Ectodermal cell (in vitro differentiated cells): ENCODE measurements at regions not wholly inside any gene's neighbourhood (a gene's known extent, or its start where the extent isn't known, plus 50 kb on each side); places are given as distances from the start of the nearest gene placed in this dataset.

ENCODE experiments used
- H3K27ac ChIP-seq: 2 replicates; pipeline ENCODE4 v1.7.0; 2013; ENCODE audit warnings: mild to moderate bottlenecking, low read depth, low read length; ENCODE audit not compliant: insufficient read depth, poor library complexity, severe bottlenecking
- H3K27me3 ChIP-seq: 2 replicates; pipeline ENCODE4 v1.7.0; 2013; ENCODE audit warnings: mild to moderate bottlenecking, low read length; ENCODE audit not compliant: insufficient read depth, control insufficient read depth, poor library complexity, severe bottlenecking
- H3K36me3 ChIP-seq: one replicate; pipeline ENCODE4 v1.7.0; 2013; ENCODE audit warnings: low read length; ENCODE audit not compliant: control insufficient read depth, insufficient read depth
- H3K4me1 ChIP-seq: one replicate; pipeline ENCODE4 v1.7.0; 2013; ENCODE audit warnings: low read length; ENCODE audit not compliant: control insufficient read depth, insufficient read depth
- H3K4me3 ChIP-seq: 2 replicates; pipeline ENCODE4 v1.7.0; 2013; ENCODE audit warnings: low read depth, low read length, control low read depth; ENCODE audit not compliant: insufficient read depth
- H3K9me3 ChIP-seq: 2 replicates; pipeline ENCODE4 v1.7.0; 2013; ENCODE audit warnings: mild to moderate bottlenecking, low read length, moderate library complexity; ENCODE audit not compliant: control insufficient read depth
- WGBS, 2 experiments: methylation state at CpG; one replicate each; pipeline ENCODE4 v1.1.7; 2013; ENCODE audit warnings: missing lambda C conversion rate in 2 of 2; 5-methylcytosine and 5-hydroxymethylcytosine counted together

- H3K27me3 ChIP-seq, result no peaks in the 10 kb centered on the region
Measured at GRCh38 chr1:229154811-229155210, 116.1 kb upstream of the RAB4A start.

GRCh38 chr1:229155472-229155871, 115.4 kb upstream of the RAB4A start:
- H3K4me3 ChIP-seq, result no peak overlapping the region
- H3K9me3 ChIP-seq, result no peaks in the 10 kb centered on the region
- no peak overlapping the region for H3K27ac ChIP-seq
- 87 to 93% methylated on average over 9 of the region's 9 CpGs for WGBS, 2 experiments
- no peaks in the 10 kb centered on the region for H3K27me3 ChIP-seq
- H3K4me1 ChIP-seq, result no peaks in the 10 kb centered on the region
- H3K36me3 ChIP-seq, result no peaks in the 10 kb centered on the region

More at GRCh38 chr1:229154811-229155210, 116.1 kb upstream of the RAB4A start:
- WGBS, 2 experiments, result 92 to 94% methylated on average over 3 of the region's 3 CpGs
- Histone ChIP-seq H3K4me1 (no peaks in the 10 kb centered on the region), H3K27ac (no peak overlapping the region), H3K9me3 (no peaks in the 10 kb centered on the region), H3K4me3 (no peak overlapping the region), H3K36me3 (no peaks in the 10 kb centered on the region)

GRCh38 chr1:229156872-229157271, 114.0 kb upstream of the RAB4A start:
- Histone ChIP-seq H3K27ac (no peak overlapping the region), H3K9me3 (no peaks in the 10 kb centered on the region), H3K4me3 (no peak overlapping the region), H3K4me1 (no peaks in the 10 kb centered on the region), H3K27me3 (no peaks in the 10 kb centered on the region), H3K36me3 (no peaks in the 10 kb centered on the region)
- WGBS, 2 experiments, result 88 to 90% methylated on average over 3 of the region's 3 CpGs

GRCh38 chr1:229157480-229157879, 113.4 kb upstream of the RAB4A start:
- H3K4me1 ChIP-seq, result no peaks in the 10 kb centered on the region
- 92 to 97% methylated on average over 3 to 4 of the region's 4 CpGs for WGBS, 2 experiments
- no peak overlapping the region for H3K4me3 ChIP-seq
- H3K27ac ChIP-seq, result no peak overlapping the region
- H3K36me3 ChIP-seq, result no peaks in the 10 kb centered on the region
- H3K27me3 ChIP-seq, result no peaks in the 10 kb centered on the region
- no peaks in the 10 kb centered on the region for H3K9me3 ChIP-seq

GRCh38 chr1:229158341-229158921, 112.5 kb upstream of the RAB4A start:
- H3K27me3 ChIP-seq, result no peaks in the 10 kb centered on the region
- 89 to 90% methylated on average over 11 of the region's 11 CpGs for WGBS, 2 experiments
- H3K27ac ChIP-seq, result no peak overlapping the region
- H3K36me3 ChIP-seq, result no peaks in the 10 kb centered on the region
- H3K4me1 ChIP-seq, result no peaks in the 10 kb centered on the region
- no peak overlapping the region for H3K4me3 ChIP-seq
- no peaks in the 10 kb centered on the region for H3K9me3 ChIP-seq

GRCh38 chr1:229158927-229159326, 112.0 kb upstream of the RAB4A start:
- no peaks in the 10 kb centered on the region for H3K9me3 ChIP-seq
- H3K27ac ChIP-seq, result no peak overlapping the region
- no peak overlapping the region for H3K4me3 ChIP-seq
- 70 to 74% methylated on average over 4 of the region's 4 CpGs for WGBS, 2 experiments
- no peaks in the 10 kb centered on the region for H3K4me1 ChIP-seq
- no peaks in the 10 kb centered on the region for H3K36me3 ChIP-seq
- no peaks in the 10 kb centered on the region for H3K27me3 ChIP-seq

- 90 to 91% methylated on average over 8 of the region's 8 CpGs for WGBS, 2 experiments
- H3K4me1 ChIP-seq, result no peaks in the 10 kb centered on the region
- no peak overlapping the region for H3K27ac ChIP-seq
- H3K36me3 ChIP-seq, result no peaks in the 10 kb centered on the region
- no peak overlapping the region for H3K4me3 ChIP-seq
- H3K9me3 ChIP-seq, result no peaks in the 10 kb centered on the region
- no peaks in the 10 kb centered on the region for H3K27me3 ChIP-seq
Measured at GRCh38 chr1:229159668-229160544, 111.0 kb upstream of the RAB4A start.

- H3K27ac ChIP-seq, result no peak overlapping the region
- WGBS, 2 experiments, result 92% methylated on average over 2 of the region's 2 CpGs
- H3K36me3 ChIP-seq, result no peaks in the 10 kb centered on the region
- H3K9me3 ChIP-seq, result no peaks in the 10 kb centered on the region
- no peaks in the 10 kb centered on the region for H3K4me1 ChIP-seq
- H3K4me3 ChIP-seq, result no peak overlapping the region
- no peaks in the 10 kb centered on the region for H3K27me3 ChIP-seq
Measured at GRCh38 chr1:229161740-229162139, 109.2 kb upstream of the RAB4A start.

- Histone ChIP-seq H3K4me1 (no peaks in the 10 kb centered on the region), H3K4me3 (no peak overlapping the region), H3K27ac (no peak overlapping the region), H3K27me3 (no peaks in the 10 kb centered on the region), H3K9me3 (no peaks in the 10 kb centered on the region), H3K36me3 (no peaks in the 10 kb centered on the region)
- WGBS, 2 experiments, result 86 to 94% methylated on average over 9 of the region's 11 CpGs
Measured at GRCh38 chr1:229162825-229163515, 107.9 kb upstream of the RAB4A start.

- WGBS, 2 experiments, result 76 to 85% methylated on average over 1 of the region's 1 CpG
- Histone ChIP-seq H3K36me3 (no peaks in the 10 kb centered on the region), H3K27me3 (no peaks in the 10 kb centered on the region), H3K4me3 (no peak overlapping the region), H3K4me1 (no peaks in the 10 kb centered on the region), H3K27ac (no peak overlapping the region), H3K9me3 (no peaks in the 10 kb centered on the region)
Measured at GRCh38 chr1:229164348-229164747, 106.6 kb upstream of the RAB4A start.
